ENCODE measurements at regions not wholly inside any gene's neighbourhood (a gene's known extent, or its start where the extent isn't known, plus 50 kb on each side); places are given as distances from the start of the nearest gene placed in this dataset.
"Not testable (repeated sequence)": the region's sequence is repeated elsewhere in the genome, so short reads cannot be mapped to it uniquely, and the experiment has no call there.

- not testable (repeated sequence) for H3K9me3 ChIP-seq (ENCODE audit: insufficient read depth, low read depth, low read length); H3K27me3 ChIP-seq (ENCODE audit: insufficient read depth, low read length); H3K4me3 ChIP-seq (ENCODE audit: low read length); H3K27ac ChIP-seq (ENCODE audit: low read depth, low read length); H3K9ac ChIP-seq (ENCODE audit: low read depth, low read length); H3K4me1 ChIP-seq (ENCODE audit: insufficient read depth, low read length); H3K36me3 ChIP-seq (ENCODE audit: insufficient read depth, low read length)
- WGBS = 45% methylated on average over 33 of the region's 37 CpGs
These were observed 197.1 kb upstream of the HAAO start for GRCh38 chr2:42989283-42990081.

GRCh38 chr2:42988055-42988454 lies 195.7 kb upstream of the HAAO start:
- H3K4me3 ChIP-seq (ENCODE audit: low read length); H3K36me3 ChIP-seq (ENCODE audit: insufficient read depth, low read length); H3K27ac ChIP-seq (ENCODE audit: low read depth, low read length); H3K4me1 ChIP-seq (ENCODE audit: insufficient read depth, low read length); H3K9me3 ChIP-seq (ENCODE audit: insufficient read depth, low read depth, low read length); H3K9ac ChIP-seq (ENCODE audit: low read depth, low read length); H3K27me3 ChIP-seq (ENCODE audit: insufficient read depth, low read length): not testable (repeated sequence)
- 80% methylated on average over 4 of the region's 4 CpGs for WGBS

DNA sequence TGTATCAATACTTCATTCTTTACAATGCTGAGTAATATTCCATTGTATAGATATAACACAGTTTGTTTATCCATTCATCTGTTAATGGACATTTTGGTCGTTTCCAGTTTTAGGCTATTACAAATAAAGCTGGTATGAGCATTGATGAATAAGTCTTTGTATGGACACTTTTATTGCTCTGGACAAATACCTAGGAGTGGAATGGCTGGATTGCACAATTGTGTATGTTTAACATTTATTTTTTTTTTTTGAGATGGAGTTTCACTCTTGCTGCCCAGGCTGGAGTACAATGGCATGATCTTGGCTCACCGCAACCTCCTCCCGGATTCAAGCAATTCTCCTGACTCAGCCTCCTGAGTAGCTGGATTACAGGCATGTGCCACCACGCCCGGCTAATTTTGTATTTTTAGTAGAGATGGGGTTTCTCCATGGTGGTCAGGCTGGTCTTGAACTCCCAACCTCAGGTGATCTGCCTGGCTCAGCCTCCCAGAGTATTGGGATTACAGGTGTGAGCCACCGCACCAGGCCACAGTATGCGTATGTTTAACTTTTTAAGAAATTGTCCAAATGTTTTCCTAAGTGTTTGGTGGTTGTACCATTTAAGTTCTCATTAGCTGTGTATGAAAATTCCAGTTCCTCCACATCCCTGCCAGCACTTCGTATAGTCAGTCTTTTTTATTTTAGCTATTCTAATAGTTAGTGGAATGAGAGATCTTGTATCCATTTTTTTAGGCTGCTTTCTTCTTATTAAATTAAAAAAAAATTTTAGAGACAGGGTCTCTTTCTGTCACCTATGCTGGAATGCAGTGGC lies 194.9 kb upstream of the HAAO start:
- Histone ChIP-seq H3K27me3 (ENCODE audit: insufficient read depth, low read length) (no peaks in the 10 kb centered on the region), H3K9ac (ENCODE audit: low read depth, low read length) (no peak overlapping the region), H3K9me3 (ENCODE audit: insufficient read depth, low read depth, low read length) (no peaks in the 10 kb centered on the region), H3K4me1 (ENCODE audit: insufficient read depth, low read length) (peaks cover 3% of the 10 kb centered on the region; the same call in 1 of the 2 replicates), H3K4me3 (ENCODE audit: low read length) (no peak overlapping the region), H3K27ac (ENCODE audit: low read depth, low read length) (no peak overlapping the region), H3K36me3 (ENCODE audit: insufficient read depth, low read length) (no peaks in the 10 kb centered on the region)
- WGBS = 89% methylated on average over 7 of the region's 8 CpGs

GRCh38 chr2:42984617-42985016 lies 192.2 kb upstream of the HAAO start:
- Histone ChIP-seq H3K9me3 (ENCODE audit: insufficient read depth, low read depth, low read length) (no peaks in the 10 kb centered on the region), H3K4me3 (ENCODE audit: low read length) (no peak overlapping the region), H3K27me3 (ENCODE audit: insufficient read depth, low read length) (no peaks in the 10 kb centered on the region), H3K36me3 (ENCODE audit: insufficient read depth, low read length) (no peaks in the 10 kb centered on the region), H3K4me1 (ENCODE audit: insufficient read depth, low read length) (peaks cover 3% of the 10 kb centered on the region; the same call in 1 of the 2 replicates), H3K9ac (ENCODE audit: low read depth, low read length) (no peak overlapping the region), H3K27ac (ENCODE audit: low read depth, low read length) (no peak overlapping the region)
- WGBS = 92% methylated on average over 6 of the region's 6 CpGs

DNA sequence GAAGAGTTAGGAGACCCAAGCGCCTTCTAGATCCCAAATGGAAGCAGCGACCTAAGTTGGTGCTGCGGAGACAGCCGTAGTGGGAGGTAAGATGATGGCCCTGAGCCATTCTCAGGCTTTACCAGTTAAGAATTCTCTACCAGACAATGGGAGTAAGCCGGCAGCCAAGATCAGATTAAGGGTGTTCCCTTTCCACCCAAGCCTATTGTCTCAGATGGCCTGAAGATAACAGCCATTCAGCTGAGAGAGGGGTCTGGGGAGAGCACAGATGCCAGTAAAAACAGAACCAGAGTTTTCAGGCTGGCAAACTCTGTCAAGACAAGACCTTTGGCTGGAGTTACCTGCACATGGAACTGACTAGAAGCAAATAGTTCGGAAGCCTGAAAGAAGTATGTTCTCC lies 191.7 kb upstream of the HAAO start:
- H3K9me3 ChIP-seq (ENCODE audit: insufficient read depth, low read depth, low read length) = no peaks in the 10 kb centered on the region
- H3K9ac ChIP-seq (ENCODE audit: low read depth, low read length) = no peak overlapping the region
- H3K4me3 ChIP-seq (ENCODE audit: low read length) = no peak overlapping the region
- WGBS = 80% methylated on average over 6 of the region's 6 CpGs
- H3K36me3 ChIP-seq (ENCODE audit: insufficient read depth, low read length) = no peaks in the 10 kb centered on the region
- H3K4me1 ChIP-seq (ENCODE audit: insufficient read depth, low read length) = peaks cover 3% of the 10 kb centered on the region; the same call in 1 of the 2 replicates
- no peak overlapping the region for H3K27ac ChIP-seq (ENCODE audit: low read depth, low read length)
- H3K27me3 ChIP-seq (ENCODE audit: insufficient read depth, low read length) = no peaks in the 10 kb centered on the region

DNA sequence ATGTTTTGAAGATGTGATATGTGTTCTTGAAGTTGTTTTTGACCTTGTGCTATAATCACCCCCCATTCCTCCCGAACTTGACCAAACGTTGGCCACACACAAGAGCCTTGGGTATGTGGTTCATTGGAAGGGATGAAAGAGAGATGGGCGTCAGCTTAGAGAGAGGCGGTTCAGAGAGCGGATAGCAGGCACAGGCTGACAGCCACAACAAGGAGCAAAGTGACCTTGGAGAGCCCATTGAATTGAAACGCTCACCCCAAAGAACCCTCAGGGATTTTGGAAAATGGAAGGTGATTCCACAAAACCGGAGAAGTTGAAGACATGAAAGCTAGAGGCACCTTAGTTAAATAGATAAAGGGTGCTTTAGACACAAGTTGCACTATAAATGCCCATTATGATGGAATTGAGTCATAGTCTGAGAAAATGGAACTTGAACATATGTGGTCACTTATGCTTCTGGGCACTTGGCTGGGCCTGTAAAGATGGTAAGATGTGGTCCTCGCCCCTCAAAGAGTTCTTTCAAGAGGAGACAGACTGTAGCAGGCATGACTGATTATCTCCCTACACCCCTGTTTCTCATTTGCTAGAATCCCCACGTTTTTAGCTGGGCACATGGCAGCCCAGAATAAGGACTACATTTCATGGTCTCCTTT lies 188.5 kb upstream of the HAAO start:
- peaks cover 3% of the 10 kb centered on the region; the same call in 1 of the 2 replicates for H3K4me1 ChIP-seq (ENCODE audit: insufficient read depth, low read length)
- no peaks in the 10 kb centered on the region for H3K36me3 ChIP-seq (ENCODE audit: insufficient read depth, low read length)
- no peaks in the 10 kb centered on the region for H3K9me3 ChIP-seq (ENCODE audit: insufficient read depth, low read depth, low read length)
- H3K4me3 ChIP-seq (ENCODE audit: low read length) = no peak overlapping the region
- no peak overlapping the region for H3K9ac ChIP-seq (ENCODE audit: low read depth, low read length)
- no peak overlapping the region for H3K27ac ChIP-seq (ENCODE audit: low read depth, low read length)
- WGBS = 91% methylated on average over 9 of the region's 9 CpGs
- no peaks in the 10 kb centered on the region for H3K27me3 ChIP-seq (ENCODE audit: insufficient read depth, low read length)

- WGBS = 87% methylated on average over 16 of the region's 16 CpGs
- Histone ChIP-seq H3K36me3 (ENCODE audit: insufficient read depth, low read length) (no peaks in the 10 kb centered on the region), H3K4me3 (ENCODE audit: low read length) (no peak overlapping the region), H3K27me3 (ENCODE audit: insufficient read depth, low read length) (no peaks in the 10 kb centered on the region), H3K9ac (ENCODE audit: low read depth, low read length) (no peak overlapping the region), H3K27ac (ENCODE audit: low read depth, low read length) (no peak overlapping the region), H3K4me1 (ENCODE audit: insufficient read depth, low read length) (peaks cover 3% of the 10 kb centered on the region; the same call in 1 of the 2 replicates), H3K9me3 (ENCODE audit: insufficient read depth, low read depth, low read length) (no peaks in the 10 kb centered on the region)
These were observed 187.7 kb upstream of the HAAO start for GRCh38 chr2:42979870-42980763.

GRCh38 chr2:42979416-42979869 lies 187.1 kb upstream of the HAAO start:
- H3K4me3 ChIP-seq (ENCODE audit: low read length) = no peak overlapping the region
- no peaks in the 10 kb centered on the region for H3K36me3 ChIP-seq (ENCODE audit: insufficient read depth, low read length)
- H3K4me1 ChIP-seq (ENCODE audit: insufficient read depth, low read length) = peaks cover 7% of the 10 kb centered on the region; the same call in 1 of the 2 replicates
- no peaks in the 10 kb centered on the region for H3K9me3 ChIP-seq (ENCODE audit: insufficient read depth, low read depth, low read length)
- no peaks in the 10 kb centered on the region for H3K27me3 ChIP-seq (ENCODE audit: insufficient read depth, low read length)
- 73% methylated on average over 4 of the region's 5 CpGs for WGBS
- no peak overlapping the region for H3K9ac ChIP-seq (ENCODE audit: low read depth, low read length)
- H3K27ac ChIP-seq (ENCODE audit: low read depth, low read length) = no peak overlapping the region

DNA sequence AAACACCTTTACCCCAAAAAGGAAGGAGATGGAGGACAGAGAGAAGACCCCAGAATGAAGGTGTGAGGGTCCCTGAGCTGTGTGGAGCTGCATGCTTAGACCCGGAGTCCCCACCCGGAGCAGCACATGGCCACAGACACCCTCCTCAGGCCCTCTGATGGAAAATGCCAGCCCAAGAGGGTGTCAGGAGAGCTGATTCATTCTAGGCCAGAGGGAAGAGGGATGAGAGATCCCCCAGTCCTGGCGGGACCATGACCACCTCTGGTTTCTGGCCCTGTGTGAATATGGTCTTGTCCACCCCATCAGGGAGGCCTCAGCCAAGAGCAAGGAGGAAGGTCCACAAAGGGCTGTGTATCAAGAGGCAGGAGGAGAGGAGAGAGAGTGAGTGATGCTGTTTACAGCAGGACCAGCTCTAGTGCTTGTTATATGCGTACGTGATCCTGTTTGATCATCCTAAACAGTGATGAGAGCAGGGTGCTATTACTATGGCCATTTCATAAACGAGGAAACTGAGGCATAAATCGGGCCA lies 186.6 kb upstream of the HAAO start:
- Histone ChIP-seq H3K4me1 (ENCODE audit: insufficient read depth, low read length) (peaks cover 4% of the 10 kb centered on the region; the same call in 1 of the 2 replicates), H3K4me3 (ENCODE audit: low read length) (no peak overlapping the region), H3K27ac (ENCODE audit: low read depth, low read length) (no peak overlapping the region), H3K9me3 (ENCODE audit: insufficient read depth, low read depth, low read length) (no peaks in the 10 kb centered on the region), H3K9ac (ENCODE audit: low read depth, low read length) (no peak overlapping the region), H3K27me3 (ENCODE audit: insufficient read depth, low read length) (no peaks in the 10 kb centered on the region), H3K36me3 (ENCODE audit: insufficient read depth, low read length) (no peaks in the 10 kb centered on the region)
- WGBS = 93% methylated on average over 7 of the region's 7 CpGs

GRCh38 chr2:42978175-42978886 lies 185.9 kb upstream of the HAAO start:
- Histone ChIP-seq H3K27ac (ENCODE audit: low read depth, low read length) (no peak overlapping the region), H3K36me3 (ENCODE audit: insufficient read depth, low read length) (no peaks in the 10 kb centered on the region), H3K4me3 (ENCODE audit: low read length) (no peak overlapping the region), H3K9ac (ENCODE audit: low read depth, low read length) (no peak overlapping the region), H3K9me3 (ENCODE audit: insufficient read depth, low read depth, low read length) (no peaks in the 10 kb centered on the region), H3K27me3 (ENCODE audit: insufficient read depth, low read length) (no peaks in the 10 kb centered on the region), H3K4me1 (ENCODE audit: insufficient read depth, low read length) (0 out of 2 replicates have a peak, but pooled peaks cover 4% of the 10 kb centered on the region)
- WGBS = 89% methylated on average over 4 of the region's 5 CpGs

Data from HUES64 (cell line).